GM12872 (cell line): ENCODE measurements at regions not wholly inside any gene's neighbourhood (a gene's known extent, or its start where the extent isn't known, plus 50 kb on each side); places are given as distances from the start of the nearest gene placed in this dataset.

Experiments used
- TF ChIP-seq, protein P1 (sequence below): IDR thresholded peaks from 3 replicates; pipeline ENCODE4 v1.5.1; 2011; ENCODE audit warnings: low read depth, mild to moderate bottlenecking, low read length, moderate library complexity; ENCODE audit not compliant: insufficient read depth

DNA sequence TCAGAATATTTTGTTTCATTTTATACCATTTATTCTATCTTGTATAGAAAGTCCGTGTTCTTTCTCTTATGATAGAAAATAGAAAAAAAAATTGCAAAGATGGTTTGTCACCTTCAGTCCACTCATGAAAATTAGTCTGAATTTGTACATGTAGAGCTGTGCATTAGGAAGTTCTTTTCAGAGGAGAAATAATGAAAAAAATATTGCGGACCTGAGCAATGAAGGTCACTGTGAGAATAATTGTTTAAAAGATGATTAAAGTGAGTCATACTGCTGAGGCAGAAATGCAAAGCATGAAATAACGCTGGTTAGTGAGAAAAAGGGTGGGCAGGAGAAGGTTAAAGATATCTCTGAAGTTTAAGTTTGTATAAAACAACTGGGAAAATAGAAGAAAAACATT lies 431.1 kb downstream of the TMX3 start:
- TF ChIP-seq, protein P1, sequence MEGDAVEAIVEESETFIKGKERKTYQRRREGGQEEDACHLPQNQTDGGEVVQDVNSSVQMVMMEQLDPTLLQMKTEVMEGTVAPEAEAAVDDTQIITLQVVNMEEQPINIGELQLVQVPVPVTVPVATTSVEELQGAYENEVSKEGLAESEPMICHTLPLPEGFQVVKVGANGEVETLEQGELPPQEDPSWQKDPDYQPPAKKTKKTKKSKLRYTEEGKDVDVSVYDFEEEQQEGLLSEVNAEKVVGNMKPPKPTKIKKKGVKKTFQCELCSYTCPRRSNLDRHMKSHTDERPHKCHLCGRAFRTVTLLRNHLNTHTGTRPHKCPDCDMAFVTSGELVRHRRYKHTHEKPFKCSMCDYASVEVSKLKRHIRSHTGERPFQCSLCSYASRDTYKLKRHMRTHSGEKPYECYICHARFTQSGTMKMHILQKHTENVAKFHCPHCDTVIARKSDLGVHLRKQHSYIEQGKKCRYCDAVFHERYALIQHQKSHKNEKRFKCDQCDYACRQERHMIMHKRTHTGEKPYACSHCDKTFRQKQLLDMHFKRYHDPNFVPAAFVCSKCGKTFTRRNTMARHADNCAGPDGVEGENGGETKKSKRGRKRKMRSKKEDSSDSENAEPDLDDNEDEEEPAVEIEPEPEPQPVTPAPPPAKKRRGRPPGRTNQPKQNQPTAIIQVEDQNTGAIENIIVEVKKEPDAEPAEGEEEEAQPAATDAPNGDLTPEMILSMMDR: no peak

DNA sequence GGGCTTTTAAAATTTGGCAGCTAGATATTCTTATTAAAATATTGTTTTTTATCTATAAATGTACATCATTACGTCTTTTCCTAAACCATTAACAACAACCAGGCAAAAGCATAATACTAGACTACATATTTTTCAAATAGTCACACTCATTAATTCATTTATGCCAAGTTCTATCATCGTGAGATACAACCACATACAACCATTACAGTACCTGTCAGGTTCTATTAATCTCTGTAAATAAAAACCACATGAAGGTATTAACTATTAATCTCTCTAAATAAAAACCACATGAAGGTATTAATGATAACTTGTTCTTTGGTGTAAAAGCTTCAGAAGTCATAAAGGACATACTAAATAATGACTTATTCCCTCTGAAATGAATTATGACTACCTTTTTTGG lies 432.7 kb downstream of the TMX3 start:
- TF ChIP-seq, protein P1: no peak

DNA sequence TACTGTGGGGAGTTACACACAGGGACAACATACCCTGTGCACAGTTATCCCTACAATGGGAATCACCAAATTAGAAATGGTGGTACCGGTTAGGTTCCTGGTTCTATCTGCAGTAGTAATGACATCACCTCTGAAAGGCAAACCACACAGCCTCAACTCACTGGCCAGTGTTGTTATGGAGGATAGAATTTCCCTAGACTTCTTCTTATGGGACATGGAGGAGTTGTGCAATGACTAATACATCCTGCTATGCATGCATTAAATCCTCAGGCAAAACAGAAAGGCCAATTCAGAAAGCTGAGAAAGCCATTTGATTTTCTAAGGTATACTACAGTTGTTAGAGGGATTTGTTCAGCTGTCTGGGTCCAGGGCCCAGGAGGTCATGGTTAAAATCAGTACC lies 439.3 kb downstream of the TMX3 start:
- TF ChIP-seq, protein P1: no peak

DNA sequence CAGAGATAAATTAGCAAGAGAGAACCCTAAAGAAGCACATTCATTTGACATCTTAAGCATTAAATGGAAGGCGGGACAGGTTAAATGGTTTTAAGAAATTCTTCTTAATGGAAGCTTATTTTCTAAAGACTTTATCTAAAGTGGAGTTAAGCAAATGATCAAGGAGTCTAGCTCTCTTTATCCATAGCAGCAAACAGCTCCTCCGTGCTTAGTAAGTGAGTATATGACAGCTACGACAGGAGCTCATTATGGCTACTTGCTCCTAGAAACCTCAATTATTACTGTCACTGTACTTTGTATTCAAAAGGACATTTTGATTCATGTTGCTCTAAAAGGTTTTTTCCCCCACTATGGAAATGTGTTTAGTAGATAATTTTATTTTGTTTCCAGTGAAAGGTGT lies 444.9 kb downstream of the TMX3 start:
- TF ChIP-seq, protein P1: no peak

DNA sequence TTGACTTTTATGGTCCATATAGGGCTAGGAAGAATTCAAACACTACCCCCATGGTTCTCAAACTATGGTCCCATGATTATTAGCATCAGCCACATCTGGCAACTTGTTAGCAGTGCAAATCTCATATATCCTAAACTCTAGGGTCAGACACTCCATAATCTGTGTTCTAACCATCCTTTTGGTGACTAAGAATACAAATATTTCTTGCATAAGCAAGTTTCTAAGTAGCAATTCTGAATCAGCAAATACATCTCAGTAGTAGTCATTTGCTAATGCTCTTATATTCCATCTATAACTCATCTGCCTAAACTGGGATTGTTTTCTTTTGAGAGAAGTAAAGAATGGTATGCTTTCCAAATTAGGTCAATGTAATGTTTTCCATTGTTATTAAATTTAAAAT lies 447.3 kb downstream of the TMX3 start:
- TF ChIP-seq, protein P1: no peak

DNA sequence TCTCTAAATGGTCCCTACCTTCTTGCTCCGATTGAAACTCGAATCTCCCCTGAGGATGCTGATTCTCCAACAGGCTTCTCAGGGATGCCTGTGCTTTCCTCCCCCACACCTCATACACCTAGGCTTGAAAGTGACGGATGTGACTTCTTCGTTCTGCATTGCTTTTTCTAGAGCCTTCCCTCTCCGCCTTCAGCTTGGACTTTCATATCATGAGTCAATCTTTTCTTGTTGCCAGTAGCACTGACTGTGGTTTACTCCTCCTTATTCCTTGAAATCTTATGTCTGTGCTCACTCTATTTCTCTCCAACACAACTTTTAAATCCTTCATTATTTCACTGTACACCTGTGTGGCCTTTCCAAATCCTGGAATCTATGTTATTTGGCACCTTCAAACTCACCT lies 451.4 kb downstream of the TMX3 start:
- TF ChIP-seq, protein P1: no peak

DNA sequence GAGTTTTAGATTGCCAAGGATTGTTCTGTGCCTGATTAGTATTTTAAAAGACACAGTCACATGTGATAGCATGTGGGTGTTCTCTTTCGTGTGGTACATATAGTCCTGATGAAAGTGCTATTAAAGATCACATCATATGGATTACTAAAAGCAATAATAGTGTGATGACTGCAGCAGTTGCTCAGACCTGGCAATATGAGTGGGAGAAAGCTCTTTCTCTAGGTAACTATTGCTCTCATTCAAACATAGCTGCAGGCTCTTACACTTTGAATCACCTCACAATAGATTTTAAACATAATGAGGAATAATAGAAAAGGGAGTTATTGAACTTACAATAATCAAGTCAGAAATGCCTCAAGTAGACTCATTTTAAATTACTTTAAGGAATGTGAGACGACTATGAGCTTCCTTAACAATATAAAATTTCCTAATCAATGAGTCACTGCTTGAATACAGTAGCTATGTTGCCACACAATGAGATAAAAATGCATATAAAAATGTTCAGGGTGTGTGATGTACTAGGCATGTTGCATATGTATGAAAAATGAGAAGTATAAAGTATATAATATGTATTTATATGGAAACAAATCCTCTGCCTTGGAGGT lies 452.1 kb downstream of the TMX3 start:
- TF ChIP-seq, protein P1: no peak
